Right hindlimb (tissue), 1 donor: ENCODE measurements at regions not wholly inside any gene's neighbourhood (a gene's known extent, or its start where the extent isn't known, plus 50 kb on each side); places are given as distances from the start of the nearest gene placed in this dataset.
"Not testable (repeated sequence)": the region's sequence is repeated elsewhere in the genome, so short reads cannot be mapped to it uniquely, and the experiment has no call there.

Experiments used
- DNase-seq: peaks from one replicate; pipeline ENCODE4 v3.0.0-alpha.2; 2018

DNA sequence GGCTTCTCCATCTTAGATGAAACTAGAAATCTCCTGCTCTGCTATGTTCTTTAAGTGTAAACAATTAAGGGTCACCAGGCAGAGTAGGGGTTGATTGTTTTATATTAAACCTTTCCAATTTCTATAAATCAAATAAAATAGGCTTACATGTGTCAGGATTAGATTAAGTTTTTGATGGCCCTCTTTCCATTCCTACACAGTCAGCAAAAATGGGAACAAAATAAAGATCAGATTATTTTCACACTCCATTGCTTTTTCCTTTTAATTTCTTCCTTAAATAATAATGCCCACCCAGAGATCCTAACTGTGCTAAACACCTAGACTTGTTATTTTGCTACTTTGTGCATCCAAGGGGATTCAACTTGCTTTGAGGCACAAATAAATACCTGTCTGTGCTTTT lies 381.4 kb upstream of the MAGEB16 start:
- no peak for DNase-seq

DNA sequence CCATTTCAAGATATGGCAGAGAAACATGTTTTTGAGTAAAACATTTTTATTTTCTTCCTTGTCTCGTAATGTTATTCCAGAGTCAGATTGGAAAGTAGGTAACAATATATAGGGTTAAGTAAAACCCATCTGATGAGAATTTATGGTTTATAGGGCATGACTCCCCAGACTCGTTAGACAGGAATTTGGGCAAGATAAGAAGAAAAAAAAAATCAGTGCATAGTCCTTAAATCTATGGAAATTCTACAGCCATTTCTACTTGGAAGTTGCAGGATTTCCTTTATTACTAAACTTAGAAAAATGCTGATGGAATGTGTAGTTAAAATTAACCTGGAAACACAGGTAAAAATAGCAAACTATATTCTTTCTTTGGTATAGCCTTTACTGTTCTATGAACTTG lies 366.1 kb upstream of the MAGEB16 start:
- DNase-seq = no peak

DNA sequence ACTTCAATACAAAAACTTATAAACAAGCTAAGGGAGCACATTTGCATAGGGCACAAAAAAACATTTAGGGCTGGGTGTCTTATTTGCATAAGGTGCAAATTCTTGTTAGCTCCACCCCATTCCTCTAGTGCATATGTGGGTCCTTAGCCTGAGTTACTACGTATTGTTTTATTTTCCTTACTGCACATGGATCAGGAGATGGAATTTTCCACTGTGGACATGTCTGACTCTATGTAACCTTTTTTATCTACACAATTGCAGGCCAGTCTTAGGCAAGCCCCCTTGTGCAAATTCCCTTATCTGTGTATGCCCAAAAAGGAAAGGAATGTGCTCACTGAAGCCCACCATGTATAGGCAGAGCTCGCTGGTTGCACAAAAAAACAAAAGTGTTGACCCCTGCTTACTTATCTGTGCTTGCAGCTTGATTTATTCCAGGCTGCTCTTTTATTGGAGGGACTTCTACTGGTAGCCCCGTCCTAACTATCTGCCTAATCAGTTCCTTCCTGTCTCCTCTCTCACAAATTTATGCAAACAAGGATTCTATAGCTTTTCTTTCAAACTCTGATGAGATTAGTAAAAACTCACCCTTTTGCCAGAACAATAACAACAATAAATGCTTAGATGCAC lies 359.0 kb upstream of the MAGEB16 start:
- no peak for DNase-seq

DNA sequence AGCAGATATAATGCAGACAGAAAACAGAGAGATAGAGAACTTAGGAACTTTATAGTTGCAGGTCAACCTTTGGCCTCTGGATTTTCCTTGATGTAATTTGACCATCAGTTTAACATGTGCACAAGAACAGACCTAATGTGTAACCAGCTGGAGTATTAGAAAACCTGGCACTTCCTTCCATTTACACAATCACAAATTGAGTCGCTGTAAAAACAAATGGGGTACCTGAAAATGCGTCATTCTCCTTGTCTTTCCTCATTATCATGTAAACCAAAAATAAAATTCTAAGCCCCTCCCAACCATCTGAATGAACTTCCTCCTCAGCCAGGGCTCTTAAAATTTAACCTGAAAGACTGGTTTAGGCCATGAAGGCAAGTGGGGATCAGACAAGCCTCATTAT lies 358.4 kb upstream of the MAGEB16 start:
- DNase-seq = no peak

DNA sequence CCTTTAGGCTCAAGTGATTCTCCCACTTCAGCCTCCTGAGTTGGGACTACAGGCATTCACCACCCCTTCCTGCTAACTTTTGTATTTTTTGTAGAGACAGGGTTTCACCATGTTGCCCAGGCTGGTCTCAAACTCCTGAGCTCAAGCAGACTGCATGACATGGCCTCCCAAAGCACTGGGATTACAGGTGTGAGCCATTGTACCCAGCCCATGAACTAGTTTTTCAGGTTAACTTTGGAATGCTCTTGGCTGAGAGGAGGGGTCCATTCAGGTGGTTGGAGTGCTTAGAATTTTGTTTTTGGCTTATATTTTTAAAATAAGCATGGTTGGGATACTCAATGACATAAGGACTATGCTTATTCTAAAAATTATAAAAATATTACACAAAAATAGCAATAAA lies 355.7 kb upstream of the MAGEB16 start:
- DNase-seq = no peak

DNA sequence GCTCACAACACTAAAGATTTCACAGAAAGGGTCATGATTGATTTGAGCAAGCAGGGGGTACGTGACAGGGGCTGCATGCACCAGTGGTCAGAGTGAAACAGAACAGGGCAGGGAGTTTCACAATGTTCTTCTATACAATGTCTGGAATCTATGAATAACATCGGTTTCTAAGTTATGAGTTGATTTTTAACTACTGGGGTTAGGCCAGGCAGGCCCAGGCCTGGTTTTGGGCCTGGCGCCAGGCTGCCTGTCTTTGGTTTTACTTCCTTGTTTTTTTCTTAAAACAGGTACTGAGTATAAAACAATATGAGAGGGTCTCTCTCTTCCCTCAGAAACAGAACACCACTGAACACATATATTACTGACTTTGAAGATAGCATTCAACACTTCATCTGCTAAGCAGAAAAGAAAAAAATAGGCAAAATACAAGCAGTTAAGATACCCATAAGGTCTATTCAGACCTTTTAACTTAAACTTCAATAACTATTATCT lies 355.0 kb upstream of the MAGEB16 start:
- DNase-seq = not testable (repeated sequence)

DNA sequence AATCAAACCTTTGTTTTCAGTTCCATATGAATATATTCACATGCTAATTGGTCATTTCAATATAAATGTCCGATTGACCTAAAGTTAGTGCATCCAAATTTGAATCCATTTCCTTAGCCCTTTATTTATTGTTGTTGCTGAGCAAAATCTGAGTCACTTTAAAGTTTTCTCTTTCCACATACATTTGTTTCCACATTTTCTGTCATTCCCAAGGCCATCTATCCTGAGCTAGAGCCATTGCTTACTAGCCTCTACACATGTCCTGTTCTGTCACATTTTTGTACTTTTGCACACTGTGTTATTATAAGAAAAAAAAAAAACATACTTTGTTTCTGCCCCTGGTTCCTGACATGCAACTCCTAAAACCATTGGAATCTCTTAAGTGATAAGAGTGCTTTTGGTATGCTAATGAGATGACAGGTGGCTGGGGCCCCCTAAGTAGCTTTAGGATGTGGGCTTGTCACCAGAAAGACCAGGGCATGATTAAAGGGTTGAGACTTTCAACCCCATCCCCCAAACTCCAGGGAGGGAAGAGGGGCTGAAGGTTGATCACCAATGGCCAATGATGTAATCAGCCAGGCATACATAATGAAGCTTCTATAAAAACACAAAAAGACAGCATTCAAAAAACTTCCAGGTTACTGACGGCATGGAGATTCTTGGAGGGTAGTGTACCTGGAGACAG lies 353.3 kb upstream of the MAGEB16 start:
- no peak for DNase-seq

DNA sequence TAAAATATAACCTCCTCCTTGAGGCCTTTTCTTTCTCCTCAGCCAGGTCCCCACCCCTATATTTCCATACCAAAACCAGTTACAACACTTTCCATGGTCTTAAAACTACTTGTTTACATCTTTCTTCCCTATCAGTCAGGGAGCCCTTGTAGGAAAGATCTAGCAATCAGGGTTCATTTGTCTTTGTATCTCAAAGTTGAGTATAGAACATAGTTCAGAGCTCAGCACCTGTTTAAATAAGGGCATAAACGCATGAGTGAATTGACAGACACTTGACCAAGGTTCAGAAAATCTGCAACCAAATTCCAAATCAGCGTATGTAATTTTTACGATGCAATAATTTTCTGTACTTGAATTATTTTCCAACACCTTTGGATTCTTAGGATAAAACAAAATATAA lies 352.2 kb upstream of the MAGEB16 start:
- DNase-seq = no peak

DNA sequence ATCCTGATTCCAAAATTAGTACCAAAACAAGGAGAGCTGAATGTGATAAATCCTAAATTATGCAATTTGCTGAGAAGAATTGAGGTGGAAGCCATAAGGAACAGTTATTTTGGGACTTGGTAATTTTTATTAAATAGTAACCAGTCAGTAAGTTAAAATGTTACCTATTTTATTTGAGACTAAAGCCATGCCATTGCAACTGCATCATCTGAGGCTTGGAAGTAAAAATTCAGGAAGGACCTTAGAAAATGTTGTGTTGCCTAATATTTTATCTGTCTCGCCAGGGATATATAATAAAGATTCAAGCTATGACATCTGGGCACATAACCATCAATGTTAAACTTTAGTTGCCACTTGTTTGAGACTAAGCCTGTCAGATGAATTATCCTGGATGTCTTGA lies 341.3 kb upstream of the MAGEB16 start:
- DNase-seq = no peak

DNA sequence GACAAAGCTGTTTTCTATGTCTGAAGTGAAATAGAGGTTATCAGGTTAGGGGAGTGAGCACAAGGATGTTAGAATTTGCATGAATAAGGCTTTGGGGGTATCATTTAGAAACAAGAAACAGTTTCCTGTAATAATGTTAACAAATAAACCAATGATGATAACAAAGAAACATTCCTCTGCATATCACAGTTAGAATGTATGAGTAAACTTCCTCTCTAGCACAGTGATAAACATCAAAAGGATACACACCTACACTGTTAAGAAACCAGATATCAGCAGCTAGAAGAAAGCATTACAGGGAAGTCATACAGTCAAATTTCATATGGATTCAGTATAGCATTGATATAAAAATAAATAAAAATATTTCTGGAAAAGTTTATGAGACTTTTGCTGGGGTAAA lies 340.0 kb upstream of the MAGEB16 start:
- no peak for DNase-seq

DNA sequence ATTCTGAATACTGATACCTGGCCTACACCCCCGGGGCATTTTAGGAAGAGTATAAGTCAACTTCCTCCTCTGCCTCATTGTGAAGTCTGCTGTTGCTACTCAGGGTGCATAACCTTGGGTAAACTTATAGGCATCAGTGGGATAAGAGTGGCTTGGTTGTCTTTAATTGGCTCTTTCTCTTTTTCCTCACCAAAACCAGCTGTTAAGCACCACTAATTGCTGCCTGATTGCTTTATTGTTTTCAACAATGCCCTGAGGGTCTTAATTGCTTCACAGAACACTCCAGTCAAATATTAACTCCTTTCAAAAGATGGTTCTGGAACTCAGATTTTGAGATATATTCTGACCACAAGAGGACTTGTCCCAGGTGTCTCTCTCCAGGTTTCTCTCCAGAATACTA lies 337.0 kb upstream of the MAGEB16 start:
- no peak for DNase-seq

DNA sequence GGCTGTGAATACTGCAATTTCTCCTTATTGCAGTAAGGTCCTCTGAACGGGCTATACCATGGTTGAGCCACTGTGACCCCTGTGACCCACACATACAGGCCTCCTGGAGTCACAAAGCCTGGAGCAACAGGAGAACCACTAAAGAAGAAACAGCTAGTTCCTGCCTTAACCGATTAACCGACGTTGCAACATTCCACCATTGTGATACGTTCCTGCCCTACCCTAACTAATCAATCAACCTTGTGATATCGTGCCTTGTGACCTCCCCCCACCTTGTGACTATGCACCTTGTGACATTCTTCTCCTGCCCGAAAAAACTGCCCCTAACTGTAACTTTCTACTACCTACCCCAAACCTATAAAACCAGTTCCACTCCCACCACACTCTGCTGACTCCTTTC lies 301.5 kb upstream of the MAGEB16 start:
- DNase-seq = not testable (repeated sequence)

DNA sequence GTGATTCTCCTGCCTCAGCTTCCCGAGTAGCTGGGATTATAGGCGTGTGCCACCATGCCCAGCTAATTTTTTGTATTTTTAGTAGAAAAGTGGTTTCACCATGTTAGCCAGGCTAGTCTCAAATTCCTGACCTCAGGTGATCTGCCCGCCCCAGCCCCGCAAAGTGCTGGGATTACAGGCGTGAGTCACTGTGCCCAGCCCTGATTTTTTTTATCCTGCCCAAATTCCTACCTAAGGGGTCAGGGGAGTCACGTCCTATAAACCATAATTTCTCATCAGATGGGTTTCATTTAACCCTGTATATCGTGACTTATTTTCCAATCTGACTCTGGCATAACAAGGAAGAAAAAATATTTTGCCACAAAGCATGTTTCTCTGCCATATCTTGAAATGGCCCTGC lies 300.7 kb upstream of the MAGEB16 start:
- not testable (repeated sequence) for DNase-seq

DNA sequence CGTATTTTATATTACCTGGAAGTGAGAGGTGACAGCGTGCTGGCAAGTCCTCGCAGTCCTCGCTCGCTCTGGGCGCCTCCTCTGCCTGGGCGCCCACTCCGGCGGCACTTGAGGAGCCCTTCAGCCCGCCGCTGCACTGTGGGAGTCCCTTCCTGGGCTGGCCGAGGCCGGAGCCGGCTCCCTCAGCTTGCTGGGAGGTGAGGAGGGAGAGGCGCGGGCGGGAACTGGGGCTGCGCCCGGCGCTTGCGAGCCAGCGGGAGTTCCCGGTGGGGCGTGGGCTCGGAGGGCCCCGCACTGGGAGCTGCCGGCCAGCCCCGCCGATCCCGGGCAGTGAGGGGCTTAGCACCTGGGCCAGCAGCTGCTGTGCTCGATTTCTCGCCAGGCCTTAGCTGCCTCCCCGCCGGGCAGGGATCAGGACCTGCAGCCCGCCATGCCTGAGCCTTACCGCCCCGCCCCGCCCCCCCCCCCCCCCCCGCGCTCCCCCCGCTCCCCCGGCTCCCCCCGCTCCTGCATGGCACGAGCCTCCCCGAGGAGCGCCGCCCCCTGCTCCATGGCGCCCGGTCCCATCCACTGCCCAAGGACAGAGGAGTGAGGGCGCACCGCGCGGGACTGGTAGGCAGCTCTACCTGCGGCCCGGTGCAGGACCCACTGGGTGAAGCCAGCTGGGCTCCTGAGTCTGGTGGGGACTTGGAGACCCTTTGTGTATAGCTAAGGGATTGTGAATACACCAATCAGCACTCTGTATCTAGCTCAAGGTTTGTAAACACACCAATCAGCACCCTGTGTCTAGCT lies 298.9 kb upstream of the MAGEB16 start:
- DNase-seq = no peak

DNA sequence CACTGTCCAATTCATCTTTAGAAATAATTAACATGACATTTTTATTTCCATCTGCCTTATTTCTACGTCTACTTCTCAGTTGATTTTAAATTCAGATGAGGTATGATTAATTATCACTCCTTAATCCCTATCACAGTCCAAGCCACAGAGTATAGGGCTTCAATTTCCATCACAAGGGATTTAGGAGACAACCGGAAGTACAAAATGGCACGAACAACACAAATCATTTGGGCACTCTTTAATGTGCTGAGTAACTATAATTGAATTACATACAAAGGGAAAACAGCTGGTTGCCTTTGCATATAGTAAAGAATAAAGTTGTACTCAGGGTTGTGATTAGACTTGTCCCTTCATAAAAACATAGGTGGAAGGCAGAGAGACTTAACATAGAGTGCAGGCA lies 290.4 kb upstream of the MAGEB16 start:
- no peak for DNase-seq

DNA sequence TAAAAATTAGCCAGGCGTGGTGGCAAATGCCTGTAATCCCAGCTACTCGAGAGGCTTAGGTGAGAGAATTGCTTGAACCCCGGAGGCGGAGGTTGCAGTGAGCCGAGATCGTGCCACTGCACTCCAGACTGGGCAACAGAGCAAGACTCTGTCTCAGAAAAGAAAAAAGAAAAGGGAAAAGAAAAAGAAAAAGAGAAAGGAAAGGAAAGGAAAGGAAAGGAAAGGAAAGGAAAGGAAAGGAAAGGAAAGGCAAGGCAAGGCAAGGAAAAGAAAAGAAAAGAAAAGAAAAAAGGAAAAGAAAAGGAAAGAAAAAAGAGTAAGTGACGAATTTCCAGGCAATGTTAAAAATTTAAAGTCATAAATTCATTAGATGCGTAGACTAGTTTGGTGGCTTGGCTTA lies 250.1 kb upstream of the MAGEB16 start:
- DNase-seq = not testable (repeated sequence)

DNA sequence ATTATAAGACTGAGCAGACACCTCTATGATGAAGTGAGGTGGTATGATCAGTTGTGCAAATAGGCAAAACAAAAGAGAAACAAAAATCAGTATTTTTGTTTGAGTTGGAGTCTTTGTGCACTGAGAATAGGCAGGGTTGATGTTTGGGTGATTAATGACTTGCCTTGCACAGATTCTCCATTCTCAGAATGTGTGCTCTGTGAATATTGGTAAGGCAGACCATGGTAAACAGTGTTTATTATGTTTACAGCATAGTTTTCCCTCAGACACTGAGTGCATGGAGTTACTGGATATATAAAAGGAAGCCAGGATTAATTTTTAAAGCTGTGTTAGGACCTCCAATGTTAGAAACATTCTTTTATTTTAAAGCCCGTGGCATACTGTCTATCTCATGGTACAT lies 240.2 kb upstream of the MAGEB16 start:
- DNase-seq = no peak

DNA sequence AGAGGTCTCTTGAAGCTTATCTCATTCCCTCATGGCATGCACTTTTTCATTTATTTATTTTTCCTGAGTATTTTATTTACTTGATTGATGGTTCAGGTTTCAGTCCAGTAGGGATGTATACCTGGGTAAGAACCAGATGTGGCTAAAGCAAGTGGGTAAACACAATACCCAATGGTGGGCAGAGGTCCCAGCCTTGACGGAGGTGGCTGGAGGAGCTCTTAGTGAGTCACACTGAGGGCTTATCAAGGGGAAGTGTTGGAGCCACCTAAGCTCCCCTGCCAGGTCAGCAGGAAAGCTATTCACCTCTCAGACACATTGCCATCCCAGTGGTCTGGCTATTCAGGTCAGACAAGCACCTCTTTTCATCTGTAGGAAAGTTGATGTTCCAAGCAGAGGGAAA lies 236.2 kb upstream of the MAGEB16 start:
- no peak for DNase-seq

DNA sequence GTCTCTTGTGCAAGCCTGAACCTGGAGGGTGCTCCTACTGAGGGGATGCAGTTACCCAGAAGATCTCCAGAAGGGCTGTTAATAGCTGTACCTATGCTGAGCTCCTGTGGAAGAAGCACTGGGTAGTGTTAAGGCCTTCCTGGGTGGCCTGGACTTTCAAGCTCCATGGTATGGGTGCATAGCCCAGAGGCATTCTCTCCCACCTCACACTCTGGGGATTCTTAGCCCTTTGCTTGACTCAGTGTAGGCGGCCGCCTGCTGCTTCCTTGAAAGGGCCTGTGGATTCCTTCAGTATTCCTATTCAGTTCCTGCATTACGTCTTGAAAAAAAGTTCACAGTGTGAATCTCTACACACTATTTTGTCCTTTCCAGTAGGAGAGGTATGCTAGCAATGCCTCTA lies 235.7 kb upstream of the MAGEB16 start:
- no peak for DNase-seq

DNA sequence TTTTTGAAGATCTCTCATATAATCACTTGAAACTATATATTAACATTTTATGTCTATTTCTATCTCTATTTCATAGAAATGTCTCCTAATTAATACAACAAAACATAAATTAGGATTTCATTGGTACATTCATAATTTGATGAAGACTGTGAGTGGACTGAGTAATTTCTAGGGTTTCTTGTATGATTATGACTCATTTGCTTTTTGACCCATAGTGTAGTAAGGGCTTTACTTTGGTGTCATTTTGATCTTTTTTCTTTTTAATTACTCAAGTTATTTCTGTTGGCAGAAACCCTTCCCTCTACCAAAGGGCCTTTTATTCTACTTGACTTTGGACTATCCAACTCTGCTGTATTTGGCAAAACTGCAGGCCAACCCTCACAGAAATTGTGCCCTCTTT lies 207.9 kb upstream of the MAGEB16 start:
- no peak for DNase-seq

DNA sequence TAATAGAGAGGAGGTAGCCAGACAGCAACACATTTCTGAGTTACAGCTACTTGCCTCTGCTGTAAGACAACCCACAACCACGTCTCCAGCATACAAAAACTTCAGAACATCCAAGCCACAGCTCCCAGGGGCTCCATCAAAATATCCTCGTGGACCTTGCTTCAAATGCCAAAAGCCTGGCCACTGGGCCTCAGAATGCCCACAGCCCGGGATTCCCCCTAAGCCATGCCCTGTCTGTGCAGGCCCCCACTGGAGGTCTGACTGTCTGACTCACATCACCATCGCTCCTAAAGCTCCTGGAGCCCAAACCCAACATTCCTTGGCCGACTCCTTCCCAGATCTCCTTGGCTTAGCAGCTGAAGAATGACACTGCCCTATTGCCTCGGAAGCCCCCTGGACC lies 186.6 kb upstream of the MAGEB16 start:
- not testable (repeated sequence) for DNase-seq

DNA sequence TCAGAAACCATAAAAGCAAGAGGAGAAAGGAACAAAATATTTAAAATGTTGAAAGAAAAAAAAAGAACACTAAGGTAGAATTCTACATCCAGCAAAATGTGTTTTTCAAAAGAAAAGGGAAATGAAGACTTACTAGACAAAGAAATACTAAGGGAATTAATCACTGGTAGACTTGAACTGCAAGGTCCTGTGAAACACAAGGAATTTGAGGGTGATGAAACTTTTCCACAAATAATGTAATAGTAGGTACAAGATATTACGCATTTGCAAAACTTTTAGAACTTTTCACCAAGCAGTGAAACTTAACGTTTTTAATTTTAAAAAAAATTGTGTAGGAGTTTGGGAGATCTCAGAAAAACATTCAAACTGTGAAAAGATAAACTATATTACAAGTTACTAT lies 180.3 kb upstream of the MAGEB16 start:
- no peak for DNase-seq

DNA sequence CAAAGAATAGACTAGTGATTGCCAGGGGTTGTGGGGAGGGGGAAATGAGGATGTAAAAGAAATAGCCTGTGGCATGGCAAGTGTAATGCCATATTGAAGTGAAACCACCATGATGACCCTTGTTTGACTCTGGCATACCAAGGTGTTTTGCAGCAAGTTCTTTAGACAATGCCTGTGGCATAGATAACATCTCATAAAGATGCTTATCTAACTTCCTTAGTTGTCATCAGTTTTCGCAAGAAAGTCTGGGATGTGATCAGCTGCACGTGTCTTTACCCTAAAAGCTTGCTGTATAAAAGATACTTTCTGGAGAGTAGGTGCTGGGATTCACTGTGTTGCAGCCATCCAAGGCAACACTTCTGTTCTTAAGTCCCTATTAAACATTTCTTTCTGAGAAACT lies 176.1 kb upstream of the MAGEB16 start:
- DNase-seq = no peak

DNA sequence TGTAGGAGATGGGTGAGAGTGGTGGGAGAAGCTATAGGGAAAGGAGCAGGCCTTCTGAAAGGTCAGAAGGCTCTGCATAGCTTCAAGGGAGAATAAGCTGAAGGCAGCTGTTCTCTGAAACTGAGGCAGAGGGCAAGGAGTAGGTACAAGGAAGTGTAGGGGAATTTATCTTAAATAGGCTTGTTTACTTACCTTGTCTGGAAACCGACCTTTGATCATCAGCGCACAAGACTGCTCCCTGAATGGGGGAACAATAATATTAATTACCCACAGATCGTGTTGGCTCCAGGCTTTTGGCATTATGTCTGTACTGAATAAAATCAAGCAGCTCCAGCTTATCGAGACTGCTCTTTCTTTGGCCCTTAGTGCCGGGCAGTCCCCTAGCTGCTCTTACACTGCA lies 175.5 kb upstream of the MAGEB16 start:
- no peak for DNase-seq
